ENCODE measurements at regions not wholly inside any gene's neighbourhood (a gene's known extent, or its start where the extent isn't known, plus 50 kb on each side); places are given as distances from the start of the nearest gene placed in this dataset.

GRCh38 chr6:14616656-14617055 lies 499.1 kb downstream of the CD83 start:
- no peak for TF ChIP-seq POLR2AphosphoS5 (IDR thresholded peaks at IDR 0.05; ENCODE audit: insufficient read depth in 1 of 2, low read depth in 1 of 2)
- no peak for TF ChIP-seq CTCF (IDR thresholded peaks at IDR 0.05)
- no peak for TF ChIP-seq POLR2A (IDR thresholded peaks at IDR 0.05)
